Sigmoid colon (tissue), 6 donors: ENCODE measurements at regions not wholly inside any gene's neighbourhood (a gene's known extent, or its start where the extent isn't known, plus 50 kb on each side); places are given as distances from the start of the nearest gene placed in this dataset.
"Not testable (repeated sequence)": the region's sequence is repeated elsewhere in the genome, so short reads cannot be mapped to it uniquely, and the experiment has no call there.

ENCODE experiments used
- DNase-seq: peaks from one replicate; pipeline ENCODE4 v3.0.0-alpha.2; 2019
- H3K27ac ChIP-seq, 4 donors: fragments of 200-600 bp; sonication (generic); one replicate each; pipeline ENCODE4 v1.5.1; 2016 to 2019; ENCODE audit warnings: mild to moderate bottlenecking in 1 of 4
- H3K27me3 ChIP-seq, 3 donors: fragments of 200-600 bp; sonication (generic); one replicate each; pipeline ENCODE4 v1.5.1; 2019; ENCODE audit warnings: mild to moderate bottlenecking in 1 of 3
- H3K36me3 ChIP-seq, 4 donors: fragments of 200-600 bp; sonication (generic); one replicate each; pipeline ENCODE4 v1.5.1; 2016 to 2019
- H3K4me1 ChIP-seq, 4 donors: fragments of 200-600 bp; sonication (generic); one replicate each; pipeline ENCODE4 v1.5.1; 2017 to 2019
- H3K4me3 ChIP-seq, 4 donors: fragments of 200-600 bp; sonication (generic); one replicate each; pipeline ENCODE4 v1.5.1; 2017 to 2019; ENCODE audit warnings: mild to moderate bottlenecking in 2 of 4, moderate library complexity in 1 of 4
- H3K9me3 ChIP-seq, 4 donors: fragments of 200-600 bp in 3 of 4; sonication (generic) in 3 of 4; one replicate each; pipeline versions ENCODE4 v1.5.1 to v1.6.1; 2013 to 2019
- EP300 ChIP-seq, 4 donors: sonication (generic); formaldehyde crosslinking; IDR thresholded peaks; one replicate each; pipeline ENCODE4 v1.6.1; 2017; ENCODE audit warnings: antibody characterized with exemption in 4 of 4
- POLR2A ChIP-seq, 2 donors: fragments of 450-650 bp; IDR thresholded peaks; one replicate each; pipeline ENCODE4 v1.6.1; 2016; ENCODE audit warnings: antibody characterized with exemption in 2 of 2, mild to moderate bottlenecking in 2 of 2, moderate library complexity in 2 of 2
- POLR2AphosphoS5 ChIP-seq, 4 donors: sonication (generic); formaldehyde crosslinking; IDR thresholded peaks; one replicate each; pipeline ENCODE4 v1.6.1; 2017; ENCODE audit warnings: antibody characterized with exemption in 4 of 4
- WGBS, 2 donors: extraction: QIAGEN DNeasy Blood & Tissue Kit; methylation state at CpG; one replicate each; pipeline ENCODE4 v1.1.7; 2013; 5-methylcytosine and 5-hydroxymethylcytosine counted together
- intact Hi-C: fragments of 100-400 bp; cut with DNase I; formaldehyde crosslinking; loops from one replicate; pipeline ENCODE4 v1.15.1; 2023
- TF ChIP-seq, protein P1 (sequence below), 4 experiments: fragments of 450-650 bp in 3 of 4; fragments of 200-600 bp in 1 of 4; IDR thresholded peaks; one replicate each; pipeline ENCODE4 v1.5.1; 2016 to 2019; ENCODE audit warnings: antibody characterized with exemption in 4 of 4, mild to moderate bottlenecking in 3 of 4, moderate library complexity in 2 of 4
- donor health status: healthy with polysubstance abuse.
- donor health status: healthy.

DNA sequence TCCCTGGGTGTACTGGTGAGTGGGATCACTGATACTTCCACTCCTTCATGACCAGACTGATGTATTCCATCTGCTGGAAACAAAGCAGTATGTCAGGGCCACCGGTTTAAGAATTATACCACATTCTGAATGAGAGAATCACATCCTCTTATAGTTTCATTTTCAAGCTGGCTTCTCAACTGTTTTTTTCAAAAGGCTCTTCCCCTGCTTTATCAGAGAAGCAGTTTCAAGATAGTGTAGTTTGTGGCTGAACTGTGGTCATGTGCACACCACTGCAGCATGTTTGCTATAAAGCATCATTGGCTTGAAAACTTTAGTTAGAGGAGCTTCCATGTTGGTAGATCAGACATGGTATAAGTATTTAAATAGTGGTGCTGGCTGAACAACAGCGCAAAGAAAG lies 450.5 kb upstream of the CDH10 start:
- H3K36me3 ChIP-seq, result no peaks in the 10 kb centered on the region
- TF ChIP-seq POLR2AphosphoS5 (IDR thresholded peaks at IDR 0.05) (no peak), POLR2A (IDR thresholded peaks at IDR 0.05) (no peak), EP300 (IDR thresholded peaks at IDR 0.05) (no peak)
- TF ChIP-seq, protein P1, sequence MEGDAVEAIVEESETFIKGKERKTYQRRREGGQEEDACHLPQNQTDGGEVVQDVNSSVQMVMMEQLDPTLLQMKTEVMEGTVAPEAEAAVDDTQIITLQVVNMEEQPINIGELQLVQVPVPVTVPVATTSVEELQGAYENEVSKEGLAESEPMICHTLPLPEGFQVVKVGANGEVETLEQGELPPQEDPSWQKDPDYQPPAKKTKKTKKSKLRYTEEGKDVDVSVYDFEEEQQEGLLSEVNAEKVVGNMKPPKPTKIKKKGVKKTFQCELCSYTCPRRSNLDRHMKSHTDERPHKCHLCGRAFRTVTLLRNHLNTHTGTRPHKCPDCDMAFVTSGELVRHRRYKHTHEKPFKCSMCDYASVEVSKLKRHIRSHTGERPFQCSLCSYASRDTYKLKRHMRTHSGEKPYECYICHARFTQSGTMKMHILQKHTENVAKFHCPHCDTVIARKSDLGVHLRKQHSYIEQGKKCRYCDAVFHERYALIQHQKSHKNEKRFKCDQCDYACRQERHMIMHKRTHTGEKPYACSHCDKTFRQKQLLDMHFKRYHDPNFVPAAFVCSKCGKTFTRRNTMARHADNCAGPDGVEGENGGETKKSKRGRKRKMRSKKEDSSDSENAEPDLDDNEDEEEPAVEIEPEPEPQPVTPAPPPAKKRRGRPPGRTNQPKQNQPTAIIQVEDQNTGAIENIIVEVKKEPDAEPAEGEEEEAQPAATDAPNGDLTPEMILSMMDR (IDR thresholded peaks at IDR 0.05), result no peak
- H3K27me3 ChIP-seq, result no peaks in the 10 kb centered on the region
- no peak for DNase-seq
- intact Hi-C loops, result no loop called here
- H3K4me3 ChIP-seq, result no peak overlapping the region
- WGBS, 2 donors, result 86 to 87% methylated on average over 2 of the region's 2 CpGs
- H3K9me3 ChIP-seq, result no peaks in the 10 kb centered on the region
- no peak overlapping the region for H3K27ac ChIP-seq
- no peaks in the 10 kb centered on the region for H3K4me1 ChIP-seq

DNA sequence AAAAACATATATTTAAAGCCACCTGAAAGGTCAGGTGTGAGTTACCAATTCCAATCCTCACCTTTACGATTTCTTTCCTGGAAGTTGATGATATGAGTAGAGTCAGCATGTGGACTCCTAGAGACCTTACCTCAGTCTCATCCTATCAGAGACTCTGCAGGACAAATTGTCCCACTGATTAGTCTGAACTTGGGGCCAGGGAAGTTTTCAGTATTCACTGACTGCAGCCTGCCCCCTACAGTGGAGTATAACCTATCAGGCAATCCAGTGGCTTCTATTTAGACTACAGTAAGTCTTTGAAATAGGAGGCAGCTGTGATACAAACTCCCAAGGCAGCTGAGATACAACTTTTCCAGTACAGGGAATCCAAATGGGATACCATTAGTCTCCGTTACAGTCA lies 449.4 kb upstream of the CDH10 start:
- DNase-seq, result no peak
- WGBS, 2 donors, result 87 to 90% methylated on average over 2 of the region's 2 CpGs
- Histone ChIP-seq H3K4me3 (no peak overlapping the region), H3K4me1 (no peaks in the 10 kb centered on the region), H3K36me3 (no peaks in the 10 kb centered on the region), H3K27me3 (no peaks in the 10 kb centered on the region), H3K27ac (no peak overlapping the region), H3K9me3 (no peaks in the 10 kb centered on the region)
- TF ChIP-seq EP300 (IDR thresholded peaks at IDR 0.05) (no peak), POLR2AphosphoS5 (IDR thresholded peaks at IDR 0.05) (no peak), POLR2A (IDR thresholded peaks at IDR 0.05) (no peak)
- TF ChIP-seq, protein P1 (IDR thresholded peaks at IDR 0.05), result no peak
- intact Hi-C loops, result no loop called here

DNA sequence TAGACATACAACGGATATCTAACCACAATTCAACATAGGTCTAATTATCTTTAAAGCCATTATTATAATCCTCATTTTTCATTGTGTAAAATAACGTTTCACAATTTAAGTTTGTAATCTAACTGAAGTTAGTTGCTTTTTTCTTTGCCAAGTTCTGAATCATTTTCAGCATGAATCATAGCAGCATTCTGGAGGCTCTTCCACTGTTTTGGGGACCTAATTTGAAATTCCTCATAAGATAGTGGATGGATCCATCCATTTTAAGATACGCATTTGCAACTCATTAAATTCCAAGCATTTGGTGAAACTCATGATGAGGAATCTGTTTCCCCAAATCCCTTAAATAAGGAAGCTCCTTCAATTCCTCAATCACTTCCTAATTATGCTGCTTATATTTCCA lies 447.1 kb upstream of the CDH10 start:
- no peaks in the 10 kb centered on the region for H3K36me3 ChIP-seq
- intact Hi-C loops, result no loop called here
- TF ChIP-seq POLR2A (IDR thresholded peaks at IDR 0.05) (no peak), POLR2AphosphoS5 (IDR thresholded peaks at IDR 0.05) (no peak), EP300 (IDR thresholded peaks at IDR 0.05) (no peak)
- TF ChIP-seq, protein P1 (IDR thresholded peaks at IDR 0.05), result no peak
- no peak overlapping the region for H3K27ac ChIP-seq
- DNase-seq, result no peak
- H3K4me1 ChIP-seq, result no peaks in the 10 kb centered on the region
- H3K4me3 ChIP-seq, result no peak overlapping the region
- H3K9me3 ChIP-seq, result no peaks in the 10 kb centered on the region
- no peaks in the 10 kb centered on the region for H3K27me3 ChIP-seq
- WGBS, 2 donors, result 81 to 85% methylated on average over 3 of the region's 3 CpGs

DNA sequence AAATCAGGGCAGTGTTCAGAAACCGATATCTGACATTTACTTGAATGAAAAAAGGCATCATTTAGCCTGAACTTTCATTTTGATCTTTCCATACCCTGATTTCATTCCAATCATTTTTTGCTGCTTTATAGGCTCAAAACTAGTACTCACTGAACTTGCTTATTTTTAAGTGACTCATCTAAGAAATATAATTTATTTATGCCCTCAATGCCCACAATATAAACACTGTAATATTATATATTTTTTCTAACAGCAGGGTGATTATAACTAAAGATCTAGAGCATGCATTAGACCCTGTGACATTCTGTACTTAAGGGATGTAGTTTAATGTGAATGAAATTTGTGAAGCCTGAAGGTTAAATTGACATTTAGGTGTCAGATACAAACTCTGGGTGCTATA lies 446.1 kb upstream of the CDH10 start:
- intact Hi-C loops, result no loop called here
- no peak overlapping the region for H3K4me3 ChIP-seq
- 72 to 87% methylated on average over 1 of the region's 1 CpG for WGBS, 2 donors
- H3K36me3 ChIP-seq, result no peaks in the 10 kb centered on the region
- H3K4me1 ChIP-seq, result no peaks in the 10 kb centered on the region
- no peak overlapping the region for H3K27ac ChIP-seq
- DNase-seq, result no peak
- no peaks in the 10 kb centered on the region for H3K9me3 ChIP-seq
- H3K27me3 ChIP-seq, result no peaks in the 10 kb centered on the region
- TF ChIP-seq POLR2A (IDR thresholded peaks at IDR 0.05), result no peak
- no peak for TF ChIP-seq EP300 (IDR thresholded peaks at IDR 0.05)
- TF ChIP-seq POLR2AphosphoS5 (IDR thresholded peaks at IDR 0.05), result no peak
- TF ChIP-seq, protein P1 (IDR thresholded peaks at IDR 0.05), result no peak

DNA sequence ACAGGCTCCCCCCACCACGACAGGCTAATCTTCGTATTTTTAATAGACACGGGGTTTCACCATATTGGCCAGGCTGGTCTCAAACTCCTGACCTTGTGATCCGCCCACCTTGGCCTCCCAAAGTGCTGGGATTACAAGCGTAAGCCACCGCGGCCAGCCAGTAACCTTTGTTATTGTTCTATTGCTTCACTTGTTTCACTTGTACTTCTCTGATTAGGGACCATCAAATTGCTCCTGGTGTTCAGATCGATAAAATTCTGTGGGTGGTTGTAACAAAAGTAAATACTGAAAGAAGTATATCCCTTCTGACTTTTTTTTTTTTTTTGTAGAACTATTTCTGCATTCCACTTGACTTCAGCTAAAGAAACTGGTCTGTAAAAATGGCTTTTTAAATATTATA lies 445.5 kb upstream of the CDH10 start:
- TF ChIP-seq EP300 (IDR thresholded peaks at IDR 0.05), result no peak
- TF ChIP-seq POLR2AphosphoS5 (IDR thresholded peaks at IDR 0.05), result no peak
- no peak for TF ChIP-seq POLR2A (IDR thresholded peaks at IDR 0.05)
- TF ChIP-seq, protein P1 (IDR thresholded peaks at IDR 0.05), result no peak
- intact Hi-C loops, result no loop called here
- WGBS, 2 donors, result 89 to 94% methylated on average over 8 of the region's 8 CpGs

DNA sequence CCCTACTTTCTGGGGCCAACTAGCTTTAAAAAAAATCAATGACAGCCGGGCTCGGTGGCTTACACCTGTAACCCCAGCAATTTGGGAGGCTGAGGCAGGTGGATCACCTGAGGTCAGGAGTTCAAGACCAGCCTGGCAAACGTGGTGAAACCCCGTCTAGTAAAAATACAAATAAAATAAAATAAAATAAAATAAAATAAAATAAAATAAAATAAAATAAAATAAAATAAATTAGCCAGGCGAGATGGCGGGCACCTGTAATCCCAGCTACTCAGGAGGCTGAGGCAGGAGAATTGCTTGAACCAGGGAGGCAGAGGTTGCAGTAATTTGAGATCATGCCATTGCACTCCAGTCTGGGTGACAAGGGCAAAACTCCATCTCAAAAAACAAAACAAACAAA lies 443.9 kb upstream of the CDH10 start:
- 71 to 92% methylated on average over 6 of the region's 6 CpGs for WGBS, 2 donors
- H3K36me3 ChIP-seq, intact Hi-C loops: not testable (repeated sequence)

More for the DNA sequence above, 445.5 kb upstream of the CDH10 start:
- Histone ChIP-seq H3K4me3 (no peak overlapping the region), H3K36me3 (no peaks in the 10 kb centered on the region), H3K27ac (no peak overlapping the region), H3K9me3 (no peaks in the 10 kb centered on the region), H3K4me1 (no peaks in the 10 kb centered on the region), H3K27me3 (no peaks in the 10 kb centered on the region)
- DNase-seq, result no peak

DNA sequence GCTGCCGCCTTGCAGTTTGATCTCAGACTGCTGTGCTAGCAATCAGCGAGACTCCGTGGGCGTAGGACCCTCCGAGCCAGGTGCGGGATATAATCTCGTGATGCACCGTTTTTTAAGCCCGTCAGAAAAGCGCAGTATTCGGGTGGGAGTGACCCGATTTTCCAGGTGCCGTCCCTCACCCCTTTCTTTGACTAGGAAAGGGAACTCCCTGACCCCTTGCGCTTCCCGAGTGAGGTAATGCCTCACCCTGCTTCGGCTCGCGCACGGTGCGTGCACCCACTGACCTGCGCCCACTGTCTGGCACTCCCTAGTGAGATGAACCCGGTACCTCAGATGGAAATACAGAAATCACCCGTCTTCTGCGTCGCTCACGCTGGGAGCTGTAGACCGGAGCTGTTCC lies 438.5 kb upstream of the CDH10 start:
- WGBS, 2 donors, result 95% methylated on average over 24 to 25 of the region's 27 CpGs
- DNase-seq, H3K27me3 ChIP-seq, H3K4me3 ChIP-seq, H3K27ac ChIP-seq, H3K9me3 ChIP-seq, H3K4me1 ChIP-seq, H3K36me3 ChIP-seq, intact Hi-C loops: not testable (repeated sequence)

More for the DNA sequence above, 443.9 kb upstream of the CDH10 start:
- H3K4me1 ChIP-seq, H3K27ac ChIP-seq, H3K4me3 ChIP-seq, H3K27me3 ChIP-seq, DNase-seq, H3K9me3 ChIP-seq: not testable (repeated sequence)
